ENCODE measurements at regions not wholly inside any gene's neighbourhood (a gene's known extent, or its start where the extent isn't known, plus 50 kb on each side); places are given as distances from the start of the nearest gene placed in this dataset.

GRCh38 chr2:224242561-224242960, 159.3 kb downstream of the FAM124B start:
- Histone ChIP-seq H3K4me3 (ENCODE audit: low read depth in 1 of 2, low read length in 2 of 2) (no peak overlapping the region), H3K27me3 (ENCODE audit: control insufficient read depth in 1 of 2, insufficient read depth in 2 of 2, low read length in 2 of 2) (no peaks in the 10 kb centered on the region), H3K27ac (ENCODE audit: low read depth, low read length) (no peak overlapping the region), H3K36me3 (ENCODE audit: control insufficient read depth in 1 of 2, insufficient read depth in 2 of 2, low read length in 2 of 2) (no peaks in the 10 kb centered on the region), H3K9me3 (ENCODE audit: control insufficient read depth in 1 of 2, low read length in 2 of 2) (no peaks in the 10 kb centered on the region), H3K4me1 (ENCODE audit: control insufficient read depth in 1 of 2, insufficient read depth in 2 of 2, low read length in 2 of 2) (peaks cover 4 to 7% of the 10 kb centered on the region in 2 donors), H3K9ac (ENCODE audit: low read depth in 1 of 2, low read length in 2 of 2) (no peak overlapping the region)

DNA sequence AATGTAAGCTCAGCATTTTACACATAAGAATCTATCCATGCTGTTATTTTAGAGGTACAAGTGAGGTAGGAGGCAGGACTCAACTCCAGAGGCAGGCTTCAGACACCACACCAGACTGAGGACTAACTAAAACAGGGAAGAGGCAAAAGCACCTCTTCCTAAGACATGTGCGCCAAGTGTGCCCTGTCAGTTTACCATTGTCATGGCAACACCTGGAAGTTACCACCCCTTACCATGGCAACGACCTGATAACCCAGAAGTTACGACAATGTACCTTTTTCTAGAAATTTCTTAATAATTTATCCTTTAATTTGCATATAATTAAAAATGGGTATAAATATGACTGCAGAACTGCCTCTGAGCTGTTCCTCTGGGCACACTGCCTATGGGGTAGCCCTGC, 160.1 kb downstream of the FAM124B start:
- H3K4me3 ChIP-seq (ENCODE audit: low read depth in 1 of 2, low read length in 2 of 2): no peak overlapping the region
- H3K27me3 ChIP-seq (ENCODE audit: control insufficient read depth in 1 of 2, insufficient read depth in 2 of 2, low read length in 2 of 2): no peaks in the 10 kb centered on the region
- H3K27ac ChIP-seq (ENCODE audit: low read depth, low read length): no peak overlapping the region
- no peaks in the 10 kb centered on the region for H3K36me3 ChIP-seq (ENCODE audit: control insufficient read depth in 1 of 2, insufficient read depth in 2 of 2, low read length in 2 of 2)
- H3K9me3 ChIP-seq (ENCODE audit: control insufficient read depth in 1 of 2, low read length in 2 of 2): no peaks in the 10 kb centered on the region
- H3K4me1 ChIP-seq (ENCODE audit: control insufficient read depth in 1 of 2, insufficient read depth in 2 of 2, low read length in 2 of 2): peaks cover 4 to 7% of the 10 kb centered on the region in 2 donors
- H3K9ac ChIP-seq (ENCODE audit: low read depth in 1 of 2, low read length in 2 of 2): no peak overlapping the region

DNA sequence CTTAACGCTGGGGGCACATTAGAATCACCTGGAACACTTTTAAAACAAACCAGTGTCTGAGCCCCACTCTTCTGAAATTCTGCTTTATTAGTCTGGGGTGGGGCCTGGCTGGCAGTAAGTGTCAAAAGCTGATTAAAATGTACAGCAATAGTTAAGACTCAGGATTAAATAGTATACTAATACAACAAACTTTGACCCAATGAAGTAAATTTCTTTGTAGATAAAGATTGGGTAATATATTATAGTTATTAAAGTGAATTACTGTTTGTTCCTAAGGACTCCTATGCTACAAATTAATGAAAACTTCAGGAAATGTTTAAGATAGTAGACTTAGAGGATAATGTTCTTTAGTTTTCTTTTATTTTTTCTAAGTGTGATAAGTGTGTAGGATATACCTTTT, 160.9 kb downstream of the FAM124B start:
- H3K9me3 ChIP-seq (ENCODE audit: control insufficient read depth in 1 of 2, low read length in 2 of 2): no peaks in the 10 kb centered on the region
- no peak overlapping the region for H3K27ac ChIP-seq (ENCODE audit: low read depth, low read length)
- no peaks in the 10 kb centered on the region for H3K36me3 ChIP-seq (ENCODE audit: control insufficient read depth in 1 of 2, insufficient read depth in 2 of 2, low read length in 2 of 2)
- no peak overlapping the region for H3K9ac ChIP-seq (ENCODE audit: low read depth in 1 of 2, low read length in 2 of 2)
- H3K4me1 ChIP-seq (ENCODE audit: control insufficient read depth in 1 of 2, insufficient read depth in 2 of 2, low read length in 2 of 2): peaks cover 4 to 7% of the 10 kb centered on the region in 2 donors
- no peaks in the 10 kb centered on the region for H3K27me3 ChIP-seq (ENCODE audit: control insufficient read depth in 1 of 2, insufficient read depth in 2 of 2, low read length in 2 of 2)
- H3K4me3 ChIP-seq (ENCODE audit: low read depth in 1 of 2, low read length in 2 of 2): no peak overlapping the region

GRCh38 chr2:224223851-224224555, 177.9 kb downstream of the FAM124B start:
- no peak overlapping the region for H3K27ac ChIP-seq (ENCODE audit: low read depth, low read length)
- H3K27me3 ChIP-seq (ENCODE audit: control insufficient read depth in 1 of 2, insufficient read depth in 2 of 2, low read length in 2 of 2): peaks cover 0 to 3% of the 10 kb centered on the region in 2 donors
- no peaks in the 10 kb centered on the region for H3K4me1 ChIP-seq (ENCODE audit: control insufficient read depth in 1 of 2, insufficient read depth in 2 of 2, low read length in 2 of 2)

GRCh38 chr2:224222974-224223373, 178.9 kb downstream of the FAM124B start:
- Histone ChIP-seq H3K4me3 (ENCODE audit: low read depth in 1 of 2, low read length in 2 of 2) (no peak overlapping the region), H3K27ac (ENCODE audit: low read depth, low read length) (no peak overlapping the region), H3K36me3 (ENCODE audit: control insufficient read depth in 1 of 2, insufficient read depth in 2 of 2, low read length in 2 of 2) (no peaks in the 10 kb centered on the region), H3K4me1 (ENCODE audit: control insufficient read depth in 1 of 2, insufficient read depth in 2 of 2, low read length in 2 of 2) (no peaks in the 10 kb centered on the region), H3K9ac (ENCODE audit: low read depth in 1 of 2, low read length in 2 of 2) (no peak overlapping the region), H3K9me3 (ENCODE audit: control insufficient read depth in 1 of 2, low read length in 2 of 2) (no peaks in the 10 kb centered on the region), H3K27me3 (ENCODE audit: control insufficient read depth in 1 of 2, insufficient read depth in 2 of 2, low read length in 2 of 2) (peaks cover 0 to 3% of the 10 kb centered on the region in 2 donors)

More at GRCh38 chr2:224223851-224224555, 177.9 kb downstream of the FAM124B start:
- no peak overlapping the region for H3K9ac ChIP-seq (ENCODE audit: low read depth in 1 of 2, low read length in 2 of 2)
- no peak overlapping the region for H3K4me3 ChIP-seq (ENCODE audit: low read depth in 1 of 2, low read length in 2 of 2)
- no peaks in the 10 kb centered on the region for H3K9me3 ChIP-seq (ENCODE audit: control insufficient read depth in 1 of 2, low read length in 2 of 2)
- H3K36me3 ChIP-seq (ENCODE audit: control insufficient read depth in 1 of 2, insufficient read depth in 2 of 2, low read length in 2 of 2): no peaks in the 10 kb centered on the region

DNA sequence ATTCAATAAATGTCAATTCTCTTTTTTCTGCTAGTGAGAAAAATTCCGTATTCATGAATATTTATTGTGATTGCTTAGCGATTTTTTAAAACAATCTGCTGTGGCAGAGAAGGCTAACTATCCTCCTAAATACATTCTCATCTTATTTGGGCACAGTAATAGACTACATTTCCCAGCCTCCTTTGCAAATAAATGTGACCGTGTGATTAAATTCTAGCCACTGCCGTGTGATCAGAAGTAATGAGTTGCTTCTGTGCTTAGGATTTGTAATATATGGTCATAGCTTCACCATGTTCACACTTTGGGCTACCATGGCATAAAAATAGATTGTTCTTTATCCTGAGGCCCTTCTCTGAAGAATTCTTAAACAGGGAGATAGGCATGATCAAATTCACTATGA, 179.6 kb downstream of the FAM124B start:
- Histone ChIP-seq H3K4me1 (ENCODE audit: control insufficient read depth in 1 of 2, insufficient read depth in 2 of 2, low read length in 2 of 2) (no peaks in the 10 kb centered on the region), H3K36me3 (ENCODE audit: control insufficient read depth in 1 of 2, insufficient read depth in 2 of 2, low read length in 2 of 2) (no peaks in the 10 kb centered on the region), H3K27ac (ENCODE audit: low read depth, low read length) (no peak overlapping the region), H3K9ac (ENCODE audit: low read depth in 1 of 2, low read length in 2 of 2) (no peak overlapping the region), H3K27me3 (ENCODE audit: control insufficient read depth in 1 of 2, insufficient read depth in 2 of 2, low read length in 2 of 2) (peaks cover 0 to 3% of the 10 kb centered on the region in 2 donors), H3K4me3 (ENCODE audit: low read depth in 1 of 2, low read length in 2 of 2) (no peak overlapping the region), H3K9me3 (ENCODE audit: control insufficient read depth in 1 of 2, low read length in 2 of 2) (no peaks in the 10 kb centered on the region)

- H3K9ac ChIP-seq (ENCODE audit: low read depth in 1 of 2, low read length in 2 of 2): no peak overlapping the region
- peaks cover 0 to 3% of the 10 kb centered on the region in 2 donors for H3K27me3 ChIP-seq (ENCODE audit: control insufficient read depth in 1 of 2, insufficient read depth in 2 of 2, low read length in 2 of 2)
- H3K9me3 ChIP-seq (ENCODE audit: control insufficient read depth in 1 of 2, low read length in 2 of 2): no peaks in the 10 kb centered on the region
- no peak overlapping the region for H3K27ac ChIP-seq (ENCODE audit: low read depth, low read length)
- H3K4me1 ChIP-seq (ENCODE audit: control insufficient read depth in 1 of 2, insufficient read depth in 2 of 2, low read length in 2 of 2): no peaks in the 10 kb centered on the region
- H3K4me3 ChIP-seq (ENCODE audit: low read depth in 1 of 2, low read length in 2 of 2): no peak overlapping the region
- H3K36me3 ChIP-seq (ENCODE audit: control insufficient read depth in 1 of 2, insufficient read depth in 2 of 2, low read length in 2 of 2): no peaks in the 10 kb centered on the region
Measured at GRCh38 chr2:224221455-224221913, 180.4 kb downstream of the FAM124B start.

- H3K9me3 ChIP-seq (ENCODE audit: control insufficient read depth in 1 of 2, low read length in 2 of 2): no peaks in the 10 kb centered on the region
- no peak overlapping the region for H3K9ac ChIP-seq (ENCODE audit: low read depth in 1 of 2, low read length in 2 of 2)
- no peaks in the 10 kb centered on the region for H3K4me1 ChIP-seq (ENCODE audit: control insufficient read depth in 1 of 2, insufficient read depth in 2 of 2, low read length in 2 of 2)
- no peaks in the 10 kb centered on the region for H3K36me3 ChIP-seq (ENCODE audit: control insufficient read depth in 1 of 2, insufficient read depth in 2 of 2, low read length in 2 of 2)
- H3K27ac ChIP-seq (ENCODE audit: low read depth, low read length): no peak overlapping the region
- no peak overlapping the region for H3K4me3 ChIP-seq (ENCODE audit: low read depth in 1 of 2, low read length in 2 of 2)
- H3K27me3 ChIP-seq (ENCODE audit: control insufficient read depth in 1 of 2, insufficient read depth in 2 of 2, low read length in 2 of 2): peaks cover 0 to 3% of the 10 kb centered on the region in 2 donors
Measured at GRCh38 chr2:224220586-224221255, 181.2 kb downstream of the FAM124B start.

- Histone ChIP-seq H3K4me3 (ENCODE audit: low read depth in 1 of 2, low read length in 2 of 2) (no peak overlapping the region), H3K27ac (ENCODE audit: low read depth, low read length) (no peak overlapping the region), H3K4me1 (ENCODE audit: control insufficient read depth in 1 of 2, insufficient read depth in 2 of 2, low read length in 2 of 2) (no peaks in the 10 kb centered on the region)
Measured at GRCh38 chr2:224219781-224220180, 180.7 kb upstream of the SERPINE2 start.

DNA sequence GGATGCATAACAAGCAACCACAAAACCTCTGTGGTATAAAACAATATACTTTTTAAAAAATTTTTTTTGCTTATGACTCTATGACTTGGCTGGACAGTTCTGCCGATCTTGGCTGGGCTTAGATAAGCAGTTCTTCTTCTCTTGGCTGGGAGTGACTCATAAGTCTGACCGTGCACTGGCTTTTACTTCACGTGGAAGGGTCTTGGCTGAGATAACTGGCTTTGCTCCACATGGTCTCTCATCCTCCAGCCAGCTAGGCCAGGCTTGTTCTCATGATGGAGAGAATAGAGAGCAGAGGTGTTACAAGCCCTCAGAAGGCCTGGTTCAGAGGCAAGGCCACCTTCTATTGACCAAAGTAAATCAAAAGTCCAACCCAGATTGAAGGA, 178.9 kb upstream of the SERPINE2 start:
- Histone ChIP-seq H3K9me3 (ENCODE audit: control insufficient read depth in 1 of 2, low read length in 2 of 2) (no peaks in the 10 kb centered on the region), H3K27me3 (ENCODE audit: control insufficient read depth in 1 of 2, insufficient read depth in 2 of 2, low read length in 2 of 2) (peaks cover 0 to 3% of the 10 kb centered on the region in 2 donors), H3K27ac (ENCODE audit: low read depth, low read length) (no peak overlapping the region), H3K36me3 (ENCODE audit: control insufficient read depth in 1 of 2, insufficient read depth in 2 of 2, low read length in 2 of 2) (no peaks in the 10 kb centered on the region), H3K9ac (ENCODE audit: low read depth in 1 of 2, low read length in 2 of 2) (no peak overlapping the region), H3K4me1 (ENCODE audit: control insufficient read depth in 1 of 2, insufficient read depth in 2 of 2, low read length in 2 of 2) (no peaks in the 10 kb centered on the region), H3K4me3 (ENCODE audit: low read depth in 1 of 2, low read length in 2 of 2) (no peak overlapping the region)

More at GRCh38 chr2:224219781-224220180, 180.7 kb upstream of the SERPINE2 start:
- Histone ChIP-seq H3K9ac (ENCODE audit: low read depth in 1 of 2, low read length in 2 of 2) (no peak overlapping the region), H3K9me3 (ENCODE audit: control insufficient read depth in 1 of 2, low read length in 2 of 2) (no peaks in the 10 kb centered on the region), H3K27me3 (ENCODE audit: control insufficient read depth in 1 of 2, insufficient read depth in 2 of 2, low read length in 2 of 2) (peaks cover 0 to 3% of the 10 kb centered on the region in 2 donors), H3K36me3 (ENCODE audit: control insufficient read depth in 1 of 2, insufficient read depth in 2 of 2, low read length in 2 of 2) (no peaks in the 10 kb centered on the region)

All from duodenal mucosa (tissue), 2 donors.